Activated T-helper 17 cell treated with anti-CD3 and anti-CD28 coated beads, Interleukin-2, amount 50 U/mL, for 72 hours (primary cell): ENCODE measurements at regions not wholly inside any gene's neighbourhood (a gene's known extent, or its start where the extent isn't known, plus 50 kb on each side); places are given as distances from the start of the nearest gene placed in this dataset.

Source experiments
- ATAC-seq: fragments of 150-1000 bp; cut with Tn5 transposase; replicated peaks from 2 replicates; pipeline ENCODE4 v1.10.0; 2021; ENCODE audit warnings: mild to moderate bottlenecking, moderate library complexity
- H3K27ac Mint-ChIP-seq: one replicate; pipeline ENCODE4 v1.8.0; 2022; ENCODE audit warnings: mixed read lengths
- H3K27me3 Mint-ChIP-seq: one replicate; pipeline ENCODE4 v1.8.0; 2022; ENCODE audit warnings: mixed read lengths
- H3K36me3 Mint-ChIP-seq: one replicate; pipeline ENCODE4 v1.8.0; 2022; ENCODE audit warnings: low read depth, mild to moderate bottlenecking, mixed read lengths
- H3K4me1 Mint-ChIP-seq: one replicate; pipeline ENCODE4 v1.8.0; 2022; ENCODE audit warnings: mixed read lengths
- H3K4me3 Mint-ChIP-seq: one replicate; pipeline ENCODE4 v1.8.0; 2022; ENCODE audit warnings: mild to moderate bottlenecking, mixed read lengths
- H3K9me3 Mint-ChIP-seq: one replicate; pipeline ENCODE4 v1.8.0; 2022; ENCODE audit warnings: mixed read lengths

- H3K36me3 Mint-ChIP-seq = no peaks in the 10 kb centered on the region
- no peak for ATAC-seq
- H3K4me1 Mint-ChIP-seq = no peaks in the 10 kb centered on the region
- peaks cover 4% of the 10 kb centered on the region for H3K9me3 Mint-ChIP-seq
- no peak overlapping the region for H3K27ac Mint-ChIP-seq
- no peak overlapping the region for H3K4me3 Mint-ChIP-seq
- no peaks in the 10 kb centered on the region for H3K27me3 Mint-ChIP-seq
These were observed 249.7 kb upstream of the CNTN4 start for GRCh38 chr3:1848935-1849334.

GRCh38 chr3:1852950-1853349, 245.7 kb upstream of the CNTN4 start:
- no peaks in the 10 kb centered on the region for H3K36me3 Mint-ChIP-seq
- no peak overlapping the region for H3K4me3 Mint-ChIP-seq
- H3K4me1 Mint-ChIP-seq = no peaks in the 10 kb centered on the region
- no peaks in the 10 kb centered on the region for H3K27me3 Mint-ChIP-seq
- H3K27ac Mint-ChIP-seq = no peak overlapping the region
- ATAC-seq = no peak
- no peaks in the 10 kb centered on the region for H3K9me3 Mint-ChIP-seq

- no peak overlapping the region for H3K27ac Mint-ChIP-seq
- no peaks in the 10 kb centered on the region for H3K4me1 Mint-ChIP-seq
These were observed 242.8 kb upstream of the CNTN4 start for GRCh38 chr3:1855841-1856240.

GRCh38 chr3:1870738-1871137, 227.9 kb upstream of the CNTN4 start:
- Mint-ChIP-seq H3K9me3 (peaks cover 8% of the 10 kb centered on the region), H3K4me3 (no peak overlapping the region), H3K36me3 (no peaks in the 10 kb centered on the region), H3K27ac (no peak overlapping the region), H3K27me3 (no peaks in the 10 kb centered on the region), H3K4me1 (no peaks in the 10 kb centered on the region)
- no peak for ATAC-seq

More at GRCh38 chr3:1855841-1856240, 242.8 kb upstream of the CNTN4 start:
- no peak for ATAC-seq
- Mint-ChIP-seq H3K9me3 (no peaks in the 10 kb centered on the region), H3K27me3 (no peaks in the 10 kb centered on the region), H3K4me3 (no peak overlapping the region), H3K36me3 (no peaks in the 10 kb centered on the region)

- H3K4me3 Mint-ChIP-seq = no peak overlapping the region
- no peaks in the 10 kb centered on the region for H3K27me3 Mint-ChIP-seq
- H3K27ac Mint-ChIP-seq = no peak overlapping the region
- no peaks in the 10 kb centered on the region for H3K4me1 Mint-ChIP-seq
- no peaks in the 10 kb centered on the region for H3K36me3 Mint-ChIP-seq
- peaks cover 8% of the 10 kb centered on the region for H3K9me3 Mint-ChIP-seq
- ATAC-seq = no peak
These were observed 215.1 kb upstream of the CNTN4 start for GRCh38 chr3:1883534-1883933.

GRCh38 chr3:1892459-1892858, 206.2 kb upstream of the CNTN4 start:
- H3K4me1 Mint-ChIP-seq = no peaks in the 10 kb centered on the region
- H3K4me3 Mint-ChIP-seq = no peak overlapping the region
- no peaks in the 10 kb centered on the region for H3K36me3 Mint-ChIP-seq
- no peak for ATAC-seq
- no peaks in the 10 kb centered on the region for H3K27me3 Mint-ChIP-seq
- no peak overlapping the region for H3K27ac Mint-ChIP-seq
- peaks cover 18% of the 10 kb centered on the region for H3K9me3 Mint-ChIP-seq

- peaks cover 16% of the 10 kb centered on the region for H3K9me3 Mint-ChIP-seq
- H3K27me3 Mint-ChIP-seq = no peaks in the 10 kb centered on the region
- H3K4me1 Mint-ChIP-seq = no peaks in the 10 kb centered on the region
- H3K36me3 Mint-ChIP-seq = no peaks in the 10 kb centered on the region
- no peak for ATAC-seq
- no peak overlapping the region for H3K27ac Mint-ChIP-seq
- no peak overlapping the region for H3K4me3 Mint-ChIP-seq
These were observed 196.2 kb upstream of the CNTN4 start for GRCh38 chr3:1902416-1902815.

GRCh38 chr3:1903111-1903510, 195.6 kb upstream of the CNTN4 start:
- Mint-ChIP-seq H3K27me3 (no peaks in the 10 kb centered on the region), H3K4me1 (no peaks in the 10 kb centered on the region), H3K9me3 (peaks cover 16% of the 10 kb centered on the region), H3K27ac (no peak overlapping the region), H3K36me3 (no peaks in the 10 kb centered on the region), H3K4me3 (no peak overlapping the region)
- no peak for ATAC-seq

- H3K27ac Mint-ChIP-seq = no peak overlapping the region
- no peak overlapping the region for H3K4me3 Mint-ChIP-seq
- no peak for ATAC-seq
- H3K9me3 Mint-ChIP-seq = peaks cover 10% of the 10 kb centered on the region
- no peaks in the 10 kb centered on the region for H3K4me1 Mint-ChIP-seq
- H3K36me3 Mint-ChIP-seq = no peaks in the 10 kb centered on the region
- no peaks in the 10 kb centered on the region for H3K27me3 Mint-ChIP-seq
These were observed 190.8 kb upstream of the CNTN4 start for GRCh38 chr3:1907911-1908310.

- peaks cover 10% of the 10 kb centered on the region for H3K9me3 Mint-ChIP-seq
- no peaks in the 10 kb centered on the region for H3K4me1 Mint-ChIP-seq
- H3K27ac Mint-ChIP-seq = no peak overlapping the region
- no peaks in the 10 kb centered on the region for H3K27me3 Mint-ChIP-seq
- no peaks in the 10 kb centered on the region for H3K36me3 Mint-ChIP-seq
- H3K4me3 Mint-ChIP-seq = no peak overlapping the region
- ATAC-seq = no peak
These were observed 189.8 kb upstream of the CNTN4 start for GRCh38 chr3:1908651-1909445.

GRCh38 chr3:1910322-1910721, 188.3 kb upstream of the CNTN4 start:
- peaks cover 5% of the 10 kb centered on the region for H3K9me3 Mint-ChIP-seq
- no peaks in the 10 kb centered on the region for H3K27me3 Mint-ChIP-seq
- ATAC-seq = no peak
- H3K4me3 Mint-ChIP-seq = no peak overlapping the region
- H3K27ac Mint-ChIP-seq = no peak overlapping the region
- no peaks in the 10 kb centered on the region for H3K36me3 Mint-ChIP-seq
- H3K4me1 Mint-ChIP-seq = no peaks in the 10 kb centered on the region

- Mint-ChIP-seq H3K27me3 (no peaks in the 10 kb centered on the region), H3K4me1 (no peaks in the 10 kb centered on the region), H3K36me3 (no peaks in the 10 kb centered on the region), H3K9me3 (peaks cover 18% of the 10 kb centered on the region), H3K27ac (no peak overlapping the region), H3K4me3 (no peak overlapping the region)
- ATAC-seq = no peak
These were observed 168.8 kb upstream of the CNTN4 start for GRCh38 chr3:1929788-1930414.

GRCh38 chr3:1938975-1939374, 159.7 kb upstream of the CNTN4 start:
- H3K36me3 Mint-ChIP-seq = no peaks in the 10 kb centered on the region
- H3K4me1 Mint-ChIP-seq = no peaks in the 10 kb centered on the region
- H3K9me3 Mint-ChIP-seq = peaks cover 4% of the 10 kb centered on the region
- no peak for ATAC-seq
- H3K27ac Mint-ChIP-seq = no peak overlapping the region
- H3K27me3 Mint-ChIP-seq = no peaks in the 10 kb centered on the region
- no peak overlapping the region for H3K4me3 Mint-ChIP-seq

GRCh38 chr3:1942781-1943180, 155.9 kb upstream of the CNTN4 start:
- Mint-ChIP-seq H3K4me3 (no peak overlapping the region), H3K27ac (no peak overlapping the region), H3K4me1 (no peaks in the 10 kb centered on the region), H3K27me3 (no peaks in the 10 kb centered on the region), H3K36me3 (no peaks in the 10 kb centered on the region), H3K9me3 (peaks cover 8% of the 10 kb centered on the region)
- ATAC-seq = no peak

- Mint-ChIP-seq H3K9me3 (peaks cover 8% of the 10 kb centered on the region), H3K4me1 (no peaks in the 10 kb centered on the region), H3K4me3 (no peak overlapping the region), H3K27me3 (no peaks in the 10 kb centered on the region), H3K27ac (no peak overlapping the region), H3K36me3 (no peaks in the 10 kb centered on the region)
- no peak for ATAC-seq
These were observed 155.1 kb upstream of the CNTN4 start for GRCh38 chr3:1943395-1944118.
